Activated T-cell treated with anti-CD3 and anti-CD28 coated beads, Interleukin-2, amount 50 U/mL, for 72 hours (primary cell): ENCODE measurements at regions not wholly inside any gene's neighbourhood (a gene's known extent, or its start where the extent isn't known, plus 50 kb on each side); places are given as distances from the start of the nearest gene placed in this dataset.
"Not testable (repeated sequence)": the region's sequence is repeated elsewhere in the genome, so short reads cannot be mapped to it uniquely, and the experiment has no call there.

Source experiments
- ATAC-seq, 2 donors: fragments of 150-1000 bp; cut with Tn5 transposase; replicated peaks in 1 of 2; 2 replicates each; pipeline ENCODE4 v1.10.0; 2021; ENCODE audit warnings: moderate library complexity in 2 of 2, mild to moderate bottlenecking in 1 of 2
- DNase-seq, 2 donors: peaks; one replicate each; pipeline ENCODE4 v3.0.0; 2021 to 2022; ENCODE audit warnings: mixed read lengths in 1 of 2
- H3K27ac Mint-ChIP-seq: one replicate; pipeline ENCODE4 v1.8.0; 2022; ENCODE audit warnings: mild to moderate bottlenecking, moderate library complexity, mixed read lengths
- H3K27me3 Mint-ChIP-seq: one replicate; pipeline ENCODE4 v1.8.0; 2022; ENCODE audit warnings: low read depth, mixed read lengths
- H3K36me3 Mint-ChIP-seq, 2 donors: one replicate each; pipeline ENCODE4 v1.8.0; 2022; ENCODE audit warnings: mixed read lengths in 2 of 2, mild to moderate bottlenecking in 1 of 2; ENCODE audit not compliant: insufficient read depth in 2 of 2
- H3K4me1 Mint-ChIP-seq: one replicate; pipeline ENCODE4 v1.8.0; 2022; ENCODE audit warnings: low read depth, mixed read lengths
- H3K4me3 Mint-ChIP-seq, 2 donors: one replicate each; pipeline ENCODE4 v1.8.0; 2022; ENCODE audit warnings: mild to moderate bottlenecking in 2 of 2, mixed read lengths in 2 of 2, moderate library complexity in 2 of 2
- H3K9me3 Mint-ChIP-seq, 2 donors: one replicate each; pipeline ENCODE4 v1.8.0; 2022; ENCODE audit warnings: mixed read lengths in 2 of 2

DNA sequence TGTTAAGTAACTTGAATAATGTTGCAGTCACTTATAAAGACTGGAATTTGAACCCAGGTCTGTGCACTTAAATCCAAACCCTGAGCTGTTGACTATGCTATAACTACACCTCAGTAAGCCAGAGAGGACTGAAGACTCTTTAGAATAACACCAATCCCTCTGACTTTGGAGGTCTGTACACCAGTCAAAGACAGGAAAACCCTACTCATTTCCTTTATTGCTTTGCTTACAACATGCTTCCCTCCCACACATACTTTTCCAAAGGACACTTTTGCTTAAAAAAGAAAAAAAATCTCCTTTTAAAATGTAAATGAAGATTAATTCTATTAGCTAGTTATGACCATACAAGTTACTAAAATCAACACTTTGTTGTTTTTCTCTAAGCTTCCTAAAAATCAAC, 184.7 kb upstream of the KCTD7 start:
- H3K4me3 Mint-ChIP-seq = no peak overlapping the region
- no peak overlapping the region for H3K27ac Mint-ChIP-seq
- peaks cover 3% of the 10 kb centered on the region for H3K4me1 Mint-ChIP-seq
- H3K9me3 Mint-ChIP-seq = no peaks in the 10 kb centered on the region
- no peaks in the 10 kb centered on the region for H3K36me3 Mint-ChIP-seq
- DNase-seq = no peak
- H3K27me3 Mint-ChIP-seq = no peaks in the 10 kb centered on the region
- no peak for ATAC-seq

DNA sequence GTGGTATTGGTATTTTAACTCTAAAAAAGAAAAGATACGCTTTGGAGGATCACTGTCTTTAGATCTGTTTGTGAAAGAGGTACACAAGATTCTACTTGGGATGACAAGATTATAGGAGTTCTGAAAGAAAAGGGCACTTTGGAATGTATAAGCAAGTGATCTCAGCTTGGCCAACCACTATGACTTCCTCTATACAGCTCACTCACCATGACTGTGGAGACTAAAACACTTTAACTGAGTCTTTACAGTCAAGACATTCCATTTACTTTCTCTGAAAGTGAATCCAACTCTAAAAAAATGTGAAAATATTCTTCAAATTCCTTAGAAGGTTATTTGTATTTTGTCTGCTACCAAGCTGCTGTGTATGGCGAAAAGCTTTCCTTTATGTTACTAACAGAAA, 181.7 kb upstream of the KCTD7 start:
- peak overlapping the region; percentile 21 for H3K27ac Mint-ChIP-seq
- not testable (repeated sequence) for ATAC-seq, H3K36me3 Mint-ChIP-seq, H3K27me3 Mint-ChIP-seq, DNase-seq, H3K4me1 Mint-ChIP-seq, H3K4me3 Mint-ChIP-seq, H3K9me3 Mint-ChIP-seq

DNA sequence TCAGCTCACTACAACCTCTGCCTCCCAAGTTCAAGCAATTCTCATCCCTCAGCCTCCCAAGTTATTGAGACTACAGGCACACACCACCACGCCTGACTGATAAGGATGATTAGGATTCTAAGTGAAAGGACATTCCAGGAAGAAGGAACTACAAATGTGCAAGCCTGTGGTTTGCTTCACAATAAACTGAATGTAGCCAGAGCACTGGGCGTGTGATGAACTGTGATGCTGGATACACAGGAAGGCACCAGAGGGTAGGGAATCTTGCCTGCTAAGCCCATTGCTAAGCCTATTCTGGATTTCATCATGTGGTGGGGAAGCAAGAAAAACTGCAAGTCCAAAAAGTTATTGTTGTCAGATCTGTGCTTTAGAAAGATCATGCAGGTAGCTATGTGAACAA, 177.9 kb upstream of the KCTD7 start:
- H3K27me3 Mint-ChIP-seq, ATAC-seq, DNase-seq, H3K9me3 Mint-ChIP-seq, H3K27ac Mint-ChIP-seq, H3K4me3 Mint-ChIP-seq, H3K36me3 Mint-ChIP-seq: not testable (repeated sequence)
- peaks cover 14% of the 10 kb centered on the region for H3K4me1 Mint-ChIP-seq

DNA sequence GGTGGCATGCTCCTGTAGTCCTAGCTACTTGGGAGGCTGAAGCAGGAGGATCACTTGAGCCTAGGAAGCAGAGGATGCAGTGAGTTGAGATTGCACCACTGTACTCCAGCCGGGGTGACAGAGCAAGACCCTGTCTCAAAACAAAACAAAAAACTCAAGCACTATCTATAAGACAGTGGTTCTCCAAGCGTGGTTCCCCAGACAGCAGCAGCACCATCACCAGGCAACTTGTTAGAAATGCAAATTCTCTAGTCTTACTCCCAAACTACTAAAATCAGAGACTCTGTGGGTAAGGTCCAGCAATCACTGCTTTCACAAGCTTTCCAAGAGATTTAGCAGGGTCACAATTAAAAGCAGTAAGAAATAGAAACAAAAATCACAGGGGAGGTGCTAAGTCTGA, 177.0 kb upstream of the KCTD7 start:
- not testable (repeated sequence) for H3K4me3 Mint-ChIP-seq, DNase-seq, ATAC-seq, H3K27ac Mint-ChIP-seq, H3K27me3 Mint-ChIP-seq, H3K9me3 Mint-ChIP-seq, H3K36me3 Mint-ChIP-seq
- H3K4me1 Mint-ChIP-seq = peaks cover 14% of the 10 kb centered on the region

DNA sequence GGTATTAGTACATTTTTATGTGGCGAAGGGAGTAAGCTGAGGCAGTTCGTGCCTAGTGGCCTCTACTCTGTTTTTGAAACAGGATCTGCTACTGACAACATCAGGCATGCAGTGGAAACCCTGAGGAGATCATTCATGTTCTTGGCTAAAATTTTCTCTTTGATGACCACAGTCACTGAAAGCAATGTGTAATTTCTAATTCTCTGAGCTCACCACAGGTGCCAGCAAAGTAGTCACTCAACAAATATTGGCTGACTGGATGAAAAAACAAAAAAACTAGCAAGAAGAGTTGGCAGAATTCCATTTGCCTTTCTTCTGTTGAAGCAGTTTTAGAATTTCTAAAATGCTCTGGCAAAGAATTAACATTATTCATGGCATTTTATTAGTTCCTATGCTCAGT, 176.5 kb upstream of the KCTD7 start:
- Mint-ChIP-seq H3K36me3 (peaks cover 1% of the 10 kb centered on the region in 2 donors), H3K4me3 (no peak overlapping the region), H3K4me1 (peaks cover 14% of the 10 kb centered on the region), H3K27ac (no peak overlapping the region), H3K9me3 (no peaks in the 10 kb centered on the region), H3K27me3 (no peaks in the 10 kb centered on the region)
- ATAC-seq = no peak
- DNase-seq = no peak

DNA sequence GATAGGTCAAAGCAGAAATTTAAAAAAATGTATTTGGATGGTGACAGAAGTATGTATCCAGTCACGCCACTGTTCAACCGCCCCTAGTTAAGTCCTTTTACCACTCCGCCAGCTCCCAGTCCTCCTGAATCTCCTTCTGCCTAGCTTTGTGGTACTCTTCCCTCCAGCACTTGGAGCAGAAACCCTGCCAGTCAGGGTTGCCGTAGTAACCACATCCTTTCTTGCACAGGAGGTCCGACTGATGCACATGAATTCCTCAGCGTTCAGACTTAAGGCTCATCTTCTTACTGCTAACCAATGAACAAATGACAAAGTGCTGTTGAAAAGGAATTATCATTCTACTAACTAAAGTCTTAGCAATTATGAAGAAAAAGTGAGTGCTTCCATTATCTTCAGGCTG, 175.3 kb upstream of the KCTD7 start:
- ATAC-seq = no peak
- DNase-seq = no peak
- H3K27ac Mint-ChIP-seq = no peak overlapping the region
- peaks cover 14% of the 10 kb centered on the region for H3K4me1 Mint-ChIP-seq
- H3K27me3 Mint-ChIP-seq = no peaks in the 10 kb centered on the region
- H3K4me3 Mint-ChIP-seq = no peak overlapping the region
- peaks cover 1% of the 10 kb centered on the region in 2 donors for H3K36me3 Mint-ChIP-seq
- H3K9me3 Mint-ChIP-seq = no peaks in the 10 kb centered on the region

DNA sequence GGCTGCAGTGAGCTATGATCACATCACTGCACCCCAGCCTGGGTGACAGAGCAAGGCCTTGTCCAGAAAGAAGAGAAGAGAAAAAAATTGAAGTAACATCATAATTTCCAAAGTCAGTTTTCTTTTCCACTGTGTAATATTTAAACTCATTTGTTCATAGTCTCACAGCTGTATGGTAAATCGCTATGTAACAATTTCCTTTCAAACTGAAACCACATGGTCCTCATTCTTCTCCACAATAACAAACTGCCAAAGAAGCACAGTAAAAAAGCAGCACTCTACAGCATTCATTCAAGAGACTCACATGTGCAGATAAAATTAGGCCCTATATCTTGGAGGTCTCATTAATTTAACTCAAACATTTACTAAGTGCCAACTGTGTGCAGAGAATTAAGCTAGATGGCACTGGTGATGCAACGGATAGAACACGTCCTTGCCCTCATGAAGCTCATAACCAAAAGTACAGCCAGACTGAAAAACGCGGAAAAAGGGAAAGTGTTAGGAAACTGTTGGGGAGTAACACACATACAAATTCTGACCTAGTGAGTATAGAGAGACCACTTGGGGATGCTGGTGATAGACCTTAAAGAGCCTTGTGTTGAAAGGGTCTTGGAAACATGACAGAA, 174.0 kb upstream of the KCTD7 start:
- H3K27ac Mint-ChIP-seq = peak overlapping the region; percentile 72
- H3K4me3 Mint-ChIP-seq = peak overlapping the region in 1 of 2 donors; percentile 47
- ATAC-seq = peak; percentile 39 to 71
- DNase-seq = no peak
- no peaks in the 10 kb centered on the region for H3K36me3 Mint-ChIP-seq
- H3K27me3 Mint-ChIP-seq = no peaks in the 10 kb centered on the region
- no peaks in the 10 kb centered on the region for H3K9me3 Mint-ChIP-seq
- peaks cover 14% of the 10 kb centered on the region for H3K4me1 Mint-ChIP-seq

DNA sequence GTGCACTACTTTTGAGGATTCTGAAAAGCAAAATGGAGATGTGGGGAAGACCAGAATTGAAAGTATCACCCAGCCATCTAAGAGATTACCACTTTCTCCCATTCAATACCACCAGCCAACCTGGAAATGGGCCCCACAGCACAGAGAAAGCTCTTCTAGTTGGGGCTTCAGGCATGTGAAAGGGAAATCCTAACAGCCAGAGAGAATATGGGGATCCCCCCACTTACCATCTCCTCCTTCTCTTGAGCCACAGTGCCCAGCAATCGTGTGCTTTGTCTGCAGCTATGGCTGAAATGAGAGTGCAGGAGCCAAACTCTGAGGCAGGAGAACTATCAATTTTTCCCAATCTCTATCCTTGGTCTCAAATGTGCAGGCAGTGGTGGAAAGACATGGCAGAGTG, 173.2 kb upstream of the KCTD7 start:
- H3K4me3 Mint-ChIP-seq, H3K36me3 Mint-ChIP-seq, H3K27ac Mint-ChIP-seq, DNase-seq, H3K27me3 Mint-ChIP-seq, ATAC-seq, H3K9me3 Mint-ChIP-seq: not testable (repeated sequence)
- H3K4me1 Mint-ChIP-seq = peaks cover 19% of the 10 kb centered on the region

DNA sequence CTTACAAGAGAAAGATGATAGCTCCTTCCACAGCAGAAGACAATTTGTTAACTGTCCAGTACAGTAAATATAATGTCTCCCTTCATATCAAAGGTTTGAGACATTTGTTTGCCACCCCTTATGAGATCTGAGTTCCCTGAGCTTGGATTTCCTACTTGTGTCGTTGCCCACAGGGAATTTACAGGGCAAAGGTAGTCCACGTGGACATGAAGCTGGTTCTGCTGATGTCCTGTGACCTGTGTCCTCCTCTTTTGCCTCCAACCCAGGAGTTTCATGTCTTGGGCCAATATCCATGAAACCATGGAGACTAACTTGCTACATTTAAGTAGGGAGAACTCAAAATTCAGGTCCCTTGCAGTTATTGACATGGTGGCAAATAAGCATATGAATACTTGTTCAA, 172.2 kb upstream of the KCTD7 start:
- H3K4me1 Mint-ChIP-seq = peaks cover 28% of the 10 kb centered on the region
- H3K9me3 Mint-ChIP-seq, H3K27ac Mint-ChIP-seq, H3K4me3 Mint-ChIP-seq, H3K27me3 Mint-ChIP-seq, ATAC-seq, DNase-seq, H3K36me3 Mint-ChIP-seq: not testable (repeated sequence)

DNA sequence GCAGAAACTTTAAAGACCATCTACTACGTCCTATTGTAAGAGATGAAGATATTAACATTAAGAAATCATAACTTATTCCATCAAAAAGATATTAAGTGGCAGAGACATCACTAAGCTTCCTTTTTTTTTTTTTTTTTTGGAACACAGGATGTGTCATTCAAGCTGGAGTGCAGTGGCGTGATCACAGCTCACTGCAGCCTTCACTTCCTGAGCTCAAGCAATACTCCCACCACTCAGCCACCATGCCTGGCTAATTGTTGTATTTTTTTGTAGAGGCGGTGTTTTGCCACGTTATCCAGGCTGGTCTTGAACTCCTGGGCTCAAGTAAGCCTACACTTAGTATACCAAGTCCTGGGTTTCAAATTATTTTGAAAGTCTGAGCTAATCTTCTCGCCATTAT, 169.7 kb upstream of the KCTD7 start:
- peaks cover 30% of the 10 kb centered on the region for H3K4me1 Mint-ChIP-seq
- H3K9me3 Mint-ChIP-seq, H3K27me3 Mint-ChIP-seq, ATAC-seq, H3K27ac Mint-ChIP-seq, DNase-seq, H3K4me3 Mint-ChIP-seq, H3K36me3 Mint-ChIP-seq: not testable (repeated sequence)

DNA sequence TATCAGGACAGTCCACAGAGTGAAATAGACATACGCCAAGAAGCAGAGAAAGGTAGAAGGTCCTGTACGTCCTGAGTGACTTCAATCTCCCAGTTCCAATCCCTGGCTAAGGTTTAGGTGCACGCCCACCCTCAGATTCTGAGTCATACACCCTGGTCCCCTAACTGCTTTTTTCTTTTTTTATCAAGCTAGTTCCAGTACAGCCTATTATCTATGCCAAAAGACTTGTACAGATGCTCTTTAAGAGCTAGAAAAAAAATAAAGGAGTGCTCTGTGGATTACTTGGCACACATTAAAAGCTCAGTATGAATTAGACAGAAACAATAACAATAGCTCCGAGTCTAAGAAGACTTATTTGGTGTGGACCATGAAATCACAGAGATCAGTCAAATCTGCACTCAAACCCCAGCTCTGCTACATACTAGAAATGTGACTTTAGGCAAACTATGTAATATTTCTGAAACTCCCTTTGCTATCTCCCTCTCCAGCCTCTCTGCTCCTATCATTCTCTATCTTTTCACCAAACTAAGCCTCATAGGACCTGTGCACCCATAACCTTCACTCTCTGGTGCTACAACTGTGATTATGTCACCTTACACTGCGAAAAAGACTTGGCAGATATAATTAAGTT, 168.8 kb upstream of the KCTD7 start:
- not testable (repeated sequence) for H3K27ac Mint-ChIP-seq, H3K27me3 Mint-ChIP-seq, DNase-seq, H3K36me3 Mint-ChIP-seq, H3K9me3 Mint-ChIP-seq, ATAC-seq, H3K4me3 Mint-ChIP-seq
- H3K4me1 Mint-ChIP-seq = peaks cover 21% of the 10 kb centered on the region

DNA sequence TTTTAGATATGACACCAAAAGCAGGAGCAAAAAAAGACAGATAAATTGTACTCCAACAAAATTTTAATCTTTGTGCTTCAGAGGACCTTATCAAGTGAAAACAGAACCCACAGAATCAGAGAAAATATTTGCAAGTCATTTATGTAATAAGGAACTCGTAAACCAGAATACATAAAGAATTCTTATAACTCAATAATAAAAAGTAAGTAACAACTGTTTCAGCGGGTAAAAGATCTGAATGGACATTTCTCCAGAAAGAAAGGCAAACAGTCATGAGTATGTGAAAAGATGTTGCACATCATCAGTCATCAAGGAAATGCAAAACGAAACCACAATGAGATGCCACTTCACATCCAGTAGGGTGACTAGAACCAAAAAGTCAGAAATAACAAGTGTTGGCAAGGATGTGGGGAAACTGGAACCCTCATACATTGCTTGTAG, 167.7 kb upstream of the KCTD7 start:
- no peaks in the 10 kb centered on the region for H3K27me3 Mint-ChIP-seq
- H3K4me1 Mint-ChIP-seq = peaks cover 16% of the 10 kb centered on the region
- peaks cover 3 to 5% of the 10 kb centered on the region in 2 donors for H3K36me3 Mint-ChIP-seq
- DNase-seq (peak in 1 of 2 donors; percentile 4), ATAC-seq (peak; percentile 50 to 69)
- H3K9me3 Mint-ChIP-seq = peaks cover 2 to 4% of the 10 kb centered on the region in 2 donors
- H3K27ac Mint-ChIP-seq = peak overlapping the region; percentile 30
- no peak overlapping the region for H3K4me3 Mint-ChIP-seq

DNA sequence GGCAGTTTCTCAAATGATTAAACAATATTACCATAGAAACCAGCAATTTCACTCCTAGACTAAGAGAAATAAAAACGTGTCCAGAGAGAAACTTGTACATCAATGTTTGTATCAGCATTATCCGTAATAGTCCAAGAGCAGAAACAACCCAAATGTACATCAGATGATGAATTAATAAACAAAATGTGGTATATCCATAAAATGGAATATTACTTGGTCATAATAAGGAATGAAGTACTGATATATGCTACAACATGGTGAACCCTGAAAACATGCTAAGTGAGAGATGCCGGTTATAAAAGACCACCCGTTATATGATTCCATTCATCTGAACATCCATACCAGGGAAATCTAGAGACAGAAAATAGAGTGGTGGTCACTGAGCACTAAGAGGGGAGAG, 167.3 kb upstream of the KCTD7 start:
- ATAC-seq, H3K27me3 Mint-ChIP-seq, H3K9me3 Mint-ChIP-seq, DNase-seq, H3K4me3 Mint-ChIP-seq, H3K36me3 Mint-ChIP-seq: not testable (repeated sequence)
- Mint-ChIP-seq H3K4me1 (peaks cover 16% of the 10 kb centered on the region), H3K27ac (peak overlapping the region; percentile 30)

DNA sequence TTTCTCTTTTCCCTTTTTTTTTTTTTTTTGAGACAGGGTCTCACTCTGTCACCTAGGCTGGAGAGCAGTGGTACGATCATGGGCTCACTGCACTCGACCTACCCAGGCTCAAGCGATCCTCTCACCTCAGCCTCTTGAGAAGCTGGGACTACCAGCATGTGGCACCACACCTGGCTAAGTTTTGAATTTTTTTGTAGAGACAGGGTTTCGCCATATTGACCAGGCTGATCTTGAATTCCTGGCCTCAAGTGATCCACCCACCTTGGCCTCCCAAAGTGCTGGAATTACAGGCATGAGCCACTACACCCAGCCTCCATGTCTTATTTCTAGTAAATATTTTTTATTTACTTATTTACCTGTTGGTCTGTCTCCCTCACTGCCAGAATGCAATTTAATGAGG, 165.8 kb upstream of the KCTD7 start:
- ATAC-seq, H3K27me3 Mint-ChIP-seq, H3K9me3 Mint-ChIP-seq, H3K36me3 Mint-ChIP-seq, H3K27ac Mint-ChIP-seq, DNase-seq, H3K4me3 Mint-ChIP-seq: not testable (repeated sequence)
- H3K4me1 Mint-ChIP-seq = peaks cover 16% of the 10 kb centered on the region
